HG02870 (cell line): ENCODE measurements at regions not wholly inside any gene's neighbourhood (a gene's known extent, or its start where the extent isn't known, plus 50 kb on each side); places are given as distances from the start of the nearest gene placed in this dataset.

Source experiments
- ATAC-seq: cut with Tn5 transposase; IDR thresholded peaks from one replicate; pipeline ENCODE4 v1.9.1; 2021; ENCODE audit warnings: mild to moderate bottlenecking, moderate library complexity; ENCODE audit not compliant: unreplicated experiment

DNA sequence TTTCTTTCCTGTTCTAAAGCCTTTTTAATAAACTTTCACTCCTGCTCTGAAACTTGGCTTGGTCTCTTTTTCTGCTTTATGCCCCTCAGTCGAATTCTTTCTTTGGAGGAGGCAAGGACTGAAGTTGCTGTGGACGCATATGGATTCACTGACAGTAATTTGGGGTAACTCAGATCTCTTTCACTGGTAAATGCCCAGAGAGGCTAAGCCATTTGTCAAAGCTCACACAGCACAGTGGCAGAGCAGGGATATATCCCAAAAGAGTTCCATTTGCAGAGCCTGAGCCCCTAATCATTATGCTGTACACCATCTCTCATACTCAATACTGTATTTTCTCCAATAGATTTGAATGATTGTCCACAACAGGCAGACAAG is 72.3 kb upstream of the GALNT15 start:
- ATAC-seq: no peak

DNA sequence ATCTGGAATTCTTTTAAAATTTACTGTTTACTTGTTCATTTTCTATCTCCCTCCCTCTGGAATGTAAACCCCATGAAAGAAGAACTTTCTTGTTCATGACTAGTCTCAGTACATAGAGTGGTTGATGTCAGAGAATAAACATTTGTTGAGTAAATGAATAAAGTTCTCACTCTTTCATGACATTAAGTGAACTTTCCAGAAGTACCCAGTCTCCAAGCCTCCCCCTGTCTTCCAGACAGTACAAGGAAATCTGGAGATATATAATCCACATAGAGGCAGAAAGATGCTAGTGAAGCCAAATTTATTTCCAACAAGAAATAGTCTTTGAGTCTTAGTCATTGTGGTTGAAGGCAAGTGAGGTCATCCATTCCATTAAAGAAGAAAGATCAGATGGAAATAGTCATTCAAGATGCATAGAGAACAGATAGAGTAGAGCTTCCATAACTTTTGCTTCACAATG is 71.5 kb upstream of the GALNT15 start:
- ATAC-seq: no peak

DNA sequence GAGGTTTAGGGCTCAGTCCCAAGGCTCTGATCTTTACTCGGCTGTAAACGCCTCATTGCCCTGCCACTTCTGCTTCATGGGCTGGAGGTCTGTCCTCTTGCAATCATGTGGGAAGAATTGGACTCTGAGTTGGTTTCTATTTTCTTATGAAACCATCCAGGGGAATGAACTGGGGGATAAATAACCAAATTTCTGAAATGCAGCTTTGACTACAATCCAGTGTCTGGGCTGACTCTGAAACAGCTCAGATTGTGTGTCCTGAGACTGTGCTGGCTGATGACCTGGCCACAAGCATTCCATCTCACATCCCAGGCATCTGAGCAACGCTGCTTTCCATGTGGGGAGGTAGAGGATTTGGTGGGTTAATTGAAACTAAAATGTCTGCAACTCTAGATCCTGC is 71.0 kb upstream of the GALNT15 start:
- no peak for ATAC-seq

- ATAC-seq: no peak
Measured at GRCh38 chr3:16104156-16104555, 70.3 kb upstream of the GALNT15 start.

- no peak for ATAC-seq
Measured at GRCh38 chr3:16106050-16106449, 68.4 kb upstream of the GALNT15 start.

DNA sequence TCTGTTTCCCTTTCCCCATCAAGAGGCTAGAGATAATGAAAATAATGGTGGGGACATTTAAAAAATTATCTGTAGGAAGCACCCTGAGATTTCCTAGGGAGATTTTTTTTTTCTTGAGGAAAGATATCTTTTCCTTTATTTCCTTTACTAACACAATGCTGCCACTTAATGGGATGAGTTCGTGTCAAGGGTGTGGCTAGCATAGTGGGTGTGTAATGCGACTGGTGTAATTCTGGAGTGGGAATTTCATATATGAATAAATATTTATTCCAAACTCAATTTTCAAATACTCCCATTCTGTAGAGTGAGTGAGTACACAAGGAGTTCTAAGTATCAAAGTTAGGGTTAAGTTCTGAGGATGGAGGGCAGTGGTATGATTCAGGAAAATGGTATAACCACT is 66.1 kb upstream of the GALNT15 start:
- ATAC-seq: no peak

- no peak for ATAC-seq
Measured at GRCh38 chr3:16109929-16110328, 64.6 kb upstream of the GALNT15 start.

DNA sequence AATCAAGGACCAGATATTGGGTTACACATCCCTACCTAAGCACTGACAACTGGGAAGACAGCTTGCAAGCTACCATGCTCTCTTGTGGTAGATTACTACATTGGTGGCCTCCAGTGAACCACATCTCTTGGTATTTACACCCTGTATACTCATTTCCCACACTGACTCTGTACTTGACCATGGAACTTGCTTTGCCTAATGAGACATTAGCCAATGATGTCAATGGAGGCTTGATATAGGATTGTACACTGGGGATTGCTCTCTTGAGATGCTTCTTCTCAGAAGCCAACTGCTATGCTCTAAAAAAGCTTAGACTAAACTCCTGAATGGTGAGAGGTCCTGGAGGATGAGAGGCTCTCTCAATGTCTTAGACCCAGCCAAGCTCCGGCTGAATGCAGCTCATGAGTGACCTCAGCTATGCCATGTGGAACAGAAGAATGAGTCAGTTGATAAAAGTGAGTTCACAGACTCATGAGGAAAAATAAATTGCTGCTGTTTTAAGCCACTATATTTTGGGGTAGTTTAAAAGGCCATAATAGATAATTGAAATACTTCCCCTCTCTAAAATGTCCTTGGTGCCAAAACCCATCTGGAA is 61.5 kb upstream of the GALNT15 start:
- no peak for ATAC-seq

GRCh38 chr3:16113704-16114103 is 60.8 kb upstream of the GALNT15 start:
- ATAC-seq: no peak

GRCh38 chr3:16114429-16114828 is 60.1 kb upstream of the GALNT15 start:
- ATAC-seq: no peak

GRCh38 chr3:16114930-16115329 is 59.5 kb upstream of the GALNT15 start:
- no peak for ATAC-seq

DNA sequence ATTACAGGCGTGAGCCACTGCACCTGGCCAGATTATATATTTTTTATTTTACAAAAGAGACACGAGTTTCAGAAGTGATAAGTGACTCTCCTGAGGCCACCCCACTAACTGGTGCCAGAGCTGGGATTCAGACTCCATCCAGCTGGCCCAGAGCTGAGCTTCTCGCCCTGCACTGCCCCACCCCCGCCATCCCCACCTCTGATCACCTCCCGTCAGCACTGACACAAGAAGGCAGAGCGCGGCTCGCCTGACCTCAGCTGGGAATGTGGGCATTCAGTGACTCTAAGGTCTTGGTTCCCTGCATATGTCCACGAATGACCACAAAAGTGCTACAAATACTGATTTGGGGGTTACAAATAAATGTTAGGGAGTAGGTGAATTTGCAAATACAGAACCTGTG is 56.1 kb upstream of the GALNT15 start:
- ATAC-seq: no peak

GRCh38 chr3:16119887-16120286 is 54.6 kb upstream of the GALNT15 start:
- ATAC-seq: no peak

DNA sequence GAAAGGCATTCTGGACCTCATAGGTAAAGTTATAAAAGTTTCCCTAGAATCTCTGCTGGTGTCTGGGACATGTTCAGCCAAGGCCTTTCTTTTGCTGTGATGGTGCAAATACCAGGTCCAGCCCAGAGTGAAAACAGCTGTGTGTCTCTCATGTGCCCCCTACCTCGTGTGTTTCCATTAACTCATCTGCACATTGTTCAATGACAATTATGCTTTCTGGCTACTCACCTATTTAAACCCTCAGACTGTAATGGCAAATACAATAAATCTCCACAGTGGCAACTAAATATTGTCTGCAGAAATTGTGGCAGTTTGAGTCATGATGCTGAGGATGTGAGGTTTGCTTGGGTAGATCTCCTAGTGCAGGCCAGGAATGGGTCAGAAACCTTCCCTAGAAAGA is 53.1 kb upstream of the GALNT15 start:
- ATAC-seq: no peak

GRCh38 chr3:16122155-16122554 is 52.3 kb upstream of the GALNT15 start:
- no peak for ATAC-seq

- no peak for ATAC-seq
Measured at GRCh38 chr3:16122661-16123060, 51.8 kb upstream of the GALNT15 start.

DNA sequence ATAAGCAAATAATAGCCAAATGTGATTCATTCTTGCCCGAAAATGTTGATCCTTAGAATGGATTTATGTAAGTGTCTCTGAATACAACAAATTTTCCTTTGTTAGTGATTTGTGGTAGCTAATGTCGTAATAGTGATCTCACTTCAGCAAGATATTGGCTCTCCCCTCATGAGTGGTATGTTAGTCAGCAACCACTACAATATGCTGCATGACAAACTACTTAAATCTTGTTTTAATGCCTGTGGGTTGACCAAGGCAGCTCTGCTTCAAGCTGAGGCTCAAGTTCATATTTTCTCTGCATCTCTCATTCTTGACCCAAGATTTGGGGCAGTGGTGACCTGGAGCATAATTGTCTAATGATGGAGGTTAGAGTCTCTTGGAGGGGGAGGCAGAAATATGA is 49.8 kb upstream of the GALNT15 start:
- ATAC-seq: no peak
